Esophagus squamous epithelium (tissue), 4 donors: ENCODE measurements at regions not wholly inside any gene's neighbourhood (a gene's known extent, or its start where the extent isn't known, plus 50 kb on each side); places are given as distances from the start of the nearest gene placed in this dataset.

Experiments used
- CTCF ChIP-seq, 6 experiments: fragments of 450-650 bp in 4 of 6; fragments of 200-600 bp in 2 of 6; sonication (generic) in 2 of 6; IDR thresholded peaks; one replicate each; pipeline ENCODE4 v1.5.1; 2016 to 2019; ENCODE audit warnings: antibody characterized with exemption in 6 of 6, mild to moderate bottlenecking in 4 of 6, moderate library complexity in 4 of 6
- POLR2A ChIP-seq, 4 donors: fragments of 450-650 bp; IDR thresholded peaks; one replicate each; pipeline ENCODE4 v1.6.1; 2017; ENCODE audit warnings: antibody characterized with exemption in 4 of 4, mild to moderate bottlenecking in 4 of 4, moderate library complexity in 3 of 4

GRCh38 chr1:22252251-22252650 lies 109.4 kb upstream of the WNT4 start:
- TF ChIP-seq CTCF (IDR thresholded peaks at IDR 0.05) (no peak), POLR2A (IDR thresholded peaks at IDR 0.05) (no peak)
